HG02623 (cell line): ENCODE measurements at regions not wholly inside any gene's neighbourhood (a gene's known extent, or its start where the extent isn't known, plus 50 kb on each side); places are given as distances from the start of the nearest gene placed in this dataset.
"Not testable (repeated sequence)": the region's sequence is repeated elsewhere in the genome, so short reads cannot be mapped to it uniquely, and the experiment has no call there.

Source experiments
- ATAC-seq: cut with Tn5 transposase; IDR thresholded peaks from one replicate; pipeline ENCODE4 v1.9.1; 2021; ENCODE audit warnings: moderate library complexity; ENCODE audit not compliant: unreplicated experiment

GRCh38 chr6:19370831-19371230, 466.3 kb upstream of the ID4 start:
- ATAC-seq = no peak

GRCh38 chr6:19375613-19376012, 461.6 kb upstream of the ID4 start:
- ATAC-seq = no peak

GRCh38 chr6:19377722-19378121, 459.4 kb upstream of the ID4 start:
- ATAC-seq = no peak

DNA sequence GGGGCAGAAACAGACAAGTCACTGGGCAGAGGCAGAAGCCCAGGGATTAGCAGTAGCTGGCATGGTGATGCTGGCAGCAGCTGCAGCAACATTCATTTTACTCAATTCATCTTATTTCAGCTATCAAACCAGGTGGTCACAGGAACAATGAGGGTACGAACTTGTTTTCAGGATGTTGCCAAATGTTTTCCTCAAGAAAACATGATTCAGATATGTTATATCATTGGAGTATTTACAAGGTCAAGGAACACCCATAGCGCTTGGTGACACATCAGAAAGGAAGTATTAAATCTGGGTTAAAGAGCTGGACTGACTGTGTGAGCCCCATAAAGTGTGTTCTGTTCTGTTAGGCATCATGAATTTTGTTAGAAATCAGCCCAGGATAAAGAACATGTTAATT, 456.9 kb upstream of the ID4 start:
- no peak for ATAC-seq

DNA sequence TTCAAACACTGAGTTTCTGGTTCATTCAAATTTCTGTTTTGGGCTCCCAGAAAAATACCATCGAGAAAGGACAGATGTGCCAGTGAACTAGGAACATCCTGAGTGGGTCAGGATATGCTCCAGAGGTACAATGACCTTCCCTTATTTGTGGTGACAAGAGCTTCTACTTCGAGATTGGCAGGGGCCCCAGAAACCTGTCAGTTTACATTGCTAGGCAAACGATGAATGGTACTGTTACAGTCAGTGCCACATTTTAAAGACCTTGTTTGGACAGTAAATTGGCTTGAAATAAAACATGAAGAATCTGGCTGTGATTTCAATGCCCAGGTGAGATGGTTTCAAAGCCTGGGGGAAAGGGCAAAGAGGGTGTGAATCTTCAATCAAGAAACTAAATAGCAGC, 454.5 kb upstream of the ID4 start:
- no peak for ATAC-seq

DNA sequence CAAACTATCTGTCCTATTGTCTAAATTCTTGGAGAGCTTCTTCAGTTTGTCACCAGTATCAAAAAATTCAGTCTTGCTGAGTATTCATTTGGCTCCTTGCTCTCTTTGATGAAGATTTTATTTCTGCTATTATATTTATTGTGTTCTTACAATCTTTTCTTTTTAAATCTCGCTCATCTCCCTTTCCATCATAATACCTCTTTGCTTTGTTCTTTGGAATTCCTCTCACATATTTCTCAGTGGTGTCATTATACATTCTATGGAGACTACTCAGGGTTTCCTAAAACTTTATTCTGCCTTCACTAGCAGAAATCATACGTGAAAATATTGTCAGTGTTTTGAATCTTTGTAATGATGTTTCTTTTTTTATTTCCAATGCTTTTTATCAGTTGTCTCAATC, 445.2 kb upstream of the ID4 start:
- ATAC-seq = no peak

GRCh38 chr6:19394051-19394450, 443.1 kb upstream of the ID4 start:
- ATAC-seq = no peak

DNA sequence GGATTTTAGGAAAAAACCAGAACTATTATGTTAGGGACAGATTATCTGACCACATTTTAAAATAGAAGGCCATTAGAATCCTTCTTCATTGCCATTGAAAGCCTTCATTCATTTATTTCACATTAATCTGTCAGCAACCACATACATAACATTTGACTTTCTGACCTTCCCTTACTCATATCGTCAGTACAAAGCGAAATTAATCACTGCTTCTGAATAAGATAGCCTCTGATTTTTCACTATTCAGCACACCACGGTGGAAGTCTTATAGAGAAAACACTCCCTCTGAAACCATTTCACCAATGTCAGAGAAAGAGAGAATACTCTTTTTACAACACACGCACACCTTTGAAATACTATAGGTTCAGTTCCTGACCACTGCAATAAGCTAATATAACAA, 442.5 kb upstream of the ID4 start:
- no peak for ATAC-seq

- ATAC-seq = no peak
These were observed 441.9 kb upstream of the ID4 start for GRCh38 chr6:19395316-19395715.

GRCh38 chr6:19399406-19399805, 437.8 kb upstream of the ID4 start:
- ATAC-seq = no peak

DNA sequence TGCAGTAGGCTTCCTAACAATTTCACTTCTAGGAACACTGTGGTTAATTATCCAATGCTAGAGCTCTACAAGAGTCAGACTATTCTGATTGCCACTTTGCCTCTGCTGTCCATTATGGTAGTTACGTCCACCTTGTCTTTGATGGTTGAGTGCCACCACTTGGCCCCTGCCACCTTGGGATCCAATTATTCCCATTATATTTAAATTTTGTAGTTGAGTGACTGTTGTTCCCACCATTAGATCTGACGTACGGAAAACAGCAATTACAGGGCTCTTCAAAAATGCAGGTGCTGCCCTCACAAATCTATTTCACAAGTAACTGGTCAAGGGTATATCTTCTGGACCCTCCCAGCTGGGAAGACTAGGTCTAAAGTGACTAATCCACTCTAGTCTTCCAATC, 432.3 kb upstream of the ID4 start:
- ATAC-seq = not testable (repeated sequence)

DNA sequence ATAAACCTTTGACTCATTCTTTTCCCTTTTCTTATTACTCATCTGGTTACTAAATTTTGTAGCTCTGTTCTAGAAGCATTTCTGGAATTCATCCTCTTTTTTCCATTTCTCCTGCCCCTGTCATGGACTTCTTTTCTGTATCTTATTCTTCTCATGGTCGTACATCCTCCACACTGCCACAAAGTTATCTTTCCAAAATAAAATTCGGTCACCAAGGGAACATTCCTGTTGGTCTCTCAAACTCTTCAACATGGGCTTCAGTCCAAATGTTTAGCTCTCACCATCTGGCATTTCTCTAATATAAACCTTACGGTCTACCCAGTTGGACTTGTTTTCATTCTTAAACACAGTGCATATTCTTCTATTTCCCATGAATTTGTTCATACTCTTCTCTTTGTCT, 428.8 kb upstream of the ID4 start:
- ATAC-seq = no peak

- ATAC-seq = no peak
These were observed 426.7 kb upstream of the ID4 start for GRCh38 chr6:19410481-19410880.

DNA sequence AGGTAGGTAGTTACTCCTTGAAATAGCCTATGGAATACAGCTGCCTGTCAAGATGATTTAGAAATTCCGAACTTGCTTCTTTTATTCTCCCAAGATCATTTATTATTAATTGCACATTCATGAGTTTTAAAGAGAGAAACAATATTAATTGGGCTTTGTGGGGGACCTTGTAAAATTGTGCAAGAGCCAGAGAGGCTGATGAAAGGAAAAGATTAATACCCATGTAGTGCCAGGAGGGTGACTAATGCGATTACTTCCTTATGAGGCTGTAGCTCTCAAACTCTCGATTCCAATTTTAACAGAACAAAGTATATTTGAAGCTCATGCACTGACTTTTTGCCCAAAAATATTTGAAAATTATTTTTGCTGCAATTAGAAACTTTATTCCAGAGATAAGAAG, 423.8 kb upstream of the ID4 start:
- ATAC-seq = no peak

GRCh38 chr6:19415605-19416326, 421.4 kb upstream of the ID4 start:
- no peak for ATAC-seq

DNA sequence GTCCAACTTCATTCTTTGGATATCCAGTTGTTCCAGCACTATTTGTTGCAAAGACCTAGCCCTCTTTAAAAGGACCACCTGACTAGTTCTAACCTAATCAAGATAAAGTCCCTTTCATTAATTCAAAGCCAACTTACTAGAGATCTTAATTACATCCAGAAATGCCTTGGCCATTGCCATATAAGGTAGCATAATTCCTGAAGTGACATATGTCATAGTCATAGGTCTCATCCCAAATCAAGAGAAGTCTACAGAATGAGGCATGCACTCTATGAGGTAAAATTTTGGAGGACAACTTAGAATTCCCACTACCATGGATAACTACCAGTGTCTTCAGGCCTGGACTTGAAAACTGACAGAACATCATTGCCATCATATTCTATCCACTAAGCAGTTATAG, 420.4 kb upstream of the ID4 start:
- no peak for ATAC-seq

GRCh38 chr6:19417713-19418112, 419.5 kb upstream of the ID4 start:
- no peak for ATAC-seq

GRCh38 chr6:19424853-19425252, 412.3 kb upstream of the ID4 start:
- ATAC-seq = no peak

DNA sequence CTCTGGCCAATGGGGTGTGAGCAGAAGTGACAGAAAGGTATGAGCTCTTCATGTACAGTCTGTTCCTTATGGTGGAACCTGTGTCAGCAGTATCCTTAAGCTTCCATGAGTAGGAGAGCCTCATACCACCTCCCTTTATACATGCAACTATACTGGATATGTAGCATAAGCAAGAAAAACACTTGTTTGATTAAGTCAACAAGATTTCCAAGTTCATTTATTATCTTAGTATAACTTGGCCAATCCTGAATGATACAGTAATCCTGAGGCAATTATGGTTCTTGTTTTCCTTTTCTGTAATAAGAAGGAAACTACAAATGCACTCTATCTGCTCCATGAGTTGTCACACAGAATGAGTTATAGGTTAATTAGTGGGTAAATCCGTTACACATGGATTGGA, 409.6 kb upstream of the ID4 start:
- ATAC-seq = no peak

GRCh38 chr6:19432966-19433498, 404.1 kb upstream of the ID4 start:
- ATAC-seq = no peak

- no peak for ATAC-seq
These were observed 403.1 kb upstream of the ID4 start for GRCh38 chr6:19434065-19434464.

DNA sequence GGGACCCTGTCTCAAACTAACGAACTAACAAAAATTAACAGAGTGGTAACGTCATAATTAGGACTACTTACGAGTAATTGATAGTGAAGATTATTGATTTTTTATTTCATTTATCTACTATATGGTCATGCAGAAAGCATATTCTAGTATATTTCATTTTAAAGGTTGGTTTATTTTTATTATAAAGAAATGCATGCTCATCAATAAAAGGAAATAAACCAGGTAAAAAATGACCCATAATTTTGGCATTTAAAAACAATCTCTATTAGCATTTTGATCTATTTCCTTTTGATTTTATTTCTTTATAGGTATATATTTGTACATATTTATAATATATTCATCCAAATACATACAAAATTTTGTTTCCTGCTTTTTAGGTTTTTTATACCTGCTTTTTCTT, 401.4 kb upstream of the ID4 start:
- no peak for ATAC-seq
